Activated T-helper 17 cell treated with anti-CD3 and anti-CD28 coated beads, Interleukin-2, amount 50 U/mL, for 72 hours (primary cell): ENCODE measurements at regions not wholly inside any gene's neighbourhood (a gene's known extent, or its start where the extent isn't known, plus 50 kb on each side); places are given as distances from the start of the nearest gene placed in this dataset.
"Not testable (repeated sequence)": the region's sequence is repeated elsewhere in the genome, so short reads cannot be mapped to it uniquely, and the experiment has no call there.

Source experiments
- ATAC-seq: fragments of 150-1000 bp; cut with Tn5 transposase; replicated peaks from 2 replicates; pipeline ENCODE4 v1.10.0; 2021; ENCODE audit warnings: mild to moderate bottlenecking, moderate library complexity
- H3K27ac Mint-ChIP-seq: one replicate; pipeline ENCODE4 v1.8.0; 2022; ENCODE audit warnings: mixed read lengths
- H3K27me3 Mint-ChIP-seq: one replicate; pipeline ENCODE4 v1.8.0; 2022; ENCODE audit warnings: mixed read lengths
- H3K36me3 Mint-ChIP-seq: one replicate; pipeline ENCODE4 v1.8.0; 2022; ENCODE audit warnings: low read depth, mild to moderate bottlenecking, mixed read lengths
- H3K4me1 Mint-ChIP-seq: one replicate; pipeline ENCODE4 v1.8.0; 2022; ENCODE audit warnings: mixed read lengths
- H3K4me3 Mint-ChIP-seq: one replicate; pipeline ENCODE4 v1.8.0; 2022; ENCODE audit warnings: mild to moderate bottlenecking, mixed read lengths
- H3K9me3 Mint-ChIP-seq: one replicate; pipeline ENCODE4 v1.8.0; 2022; ENCODE audit warnings: mixed read lengths

DNA sequence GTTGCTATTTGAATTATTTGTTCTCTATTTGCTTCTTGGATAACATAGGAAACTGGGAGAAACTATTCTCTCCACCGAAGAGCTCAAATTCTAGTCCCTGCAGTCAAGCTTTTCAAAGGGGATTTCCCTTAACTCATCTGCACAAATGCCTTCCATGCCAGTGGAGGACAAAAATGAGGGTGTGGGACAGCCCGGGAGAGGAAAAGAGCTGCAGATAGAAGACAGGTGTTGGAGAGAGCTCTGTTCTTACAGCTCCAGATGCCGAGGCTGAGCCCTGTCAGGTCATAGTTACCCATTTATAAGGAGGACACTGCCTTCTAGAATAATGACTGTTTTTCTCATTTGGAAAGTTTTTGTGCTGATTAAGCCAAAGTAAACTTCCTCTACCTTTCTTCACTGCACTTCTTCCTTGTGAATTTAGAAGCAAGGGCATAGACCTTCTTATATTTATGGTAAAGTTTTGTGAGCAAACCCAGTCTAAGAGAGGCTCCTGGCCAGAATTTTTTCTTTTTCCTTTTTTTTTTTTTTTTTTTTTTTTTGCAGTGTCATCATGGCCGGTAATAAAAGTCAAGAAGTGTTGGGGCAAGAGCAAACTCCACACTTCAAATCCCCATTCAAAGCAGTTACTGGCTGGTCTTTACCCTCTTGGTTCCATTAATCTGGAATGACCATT is 177.2 kb downstream of the ABCC12 start:
- no peak for ATAC-seq
- no peak overlapping the region for H3K4me3 Mint-ChIP-seq
- no peak overlapping the region for H3K27ac Mint-ChIP-seq
- H3K4me1 Mint-ChIP-seq: no peaks in the 10 kb centered on the region
- peaks cover 8% of the 10 kb centered on the region for H3K27me3 Mint-ChIP-seq
- H3K36me3 Mint-ChIP-seq: no peaks in the 10 kb centered on the region
- H3K9me3 Mint-ChIP-seq: no peaks in the 10 kb centered on the region

DNA sequence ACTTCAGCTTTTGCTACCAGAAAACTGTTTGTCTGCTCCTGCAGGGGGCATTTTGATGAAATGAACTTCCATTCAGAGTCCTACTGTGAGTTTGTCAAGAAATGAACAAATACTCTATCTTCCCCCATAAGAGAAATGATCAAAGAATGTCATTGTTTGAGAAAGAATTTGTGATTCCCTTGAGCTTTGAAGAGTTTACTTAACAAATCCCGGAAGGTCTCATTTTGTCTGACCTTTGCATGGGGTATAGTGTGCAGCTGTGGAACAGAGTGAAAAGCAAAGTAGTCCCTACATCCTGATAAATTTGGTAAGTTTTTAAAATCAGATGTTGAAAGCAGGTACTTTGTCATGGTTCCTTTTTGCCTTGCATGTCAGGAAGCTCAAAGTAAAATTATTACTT is 178.0 kb downstream of the ABCC12 start:
- peaks cover 8% of the 10 kb centered on the region for H3K27me3 Mint-ChIP-seq
- no peak overlapping the region for H3K27ac Mint-ChIP-seq
- no peak for ATAC-seq
- H3K36me3 Mint-ChIP-seq: no peaks in the 10 kb centered on the region
- no peak overlapping the region for H3K4me3 Mint-ChIP-seq
- no peaks in the 10 kb centered on the region for H3K4me1 Mint-ChIP-seq
- H3K9me3 Mint-ChIP-seq: no peaks in the 10 kb centered on the region

DNA sequence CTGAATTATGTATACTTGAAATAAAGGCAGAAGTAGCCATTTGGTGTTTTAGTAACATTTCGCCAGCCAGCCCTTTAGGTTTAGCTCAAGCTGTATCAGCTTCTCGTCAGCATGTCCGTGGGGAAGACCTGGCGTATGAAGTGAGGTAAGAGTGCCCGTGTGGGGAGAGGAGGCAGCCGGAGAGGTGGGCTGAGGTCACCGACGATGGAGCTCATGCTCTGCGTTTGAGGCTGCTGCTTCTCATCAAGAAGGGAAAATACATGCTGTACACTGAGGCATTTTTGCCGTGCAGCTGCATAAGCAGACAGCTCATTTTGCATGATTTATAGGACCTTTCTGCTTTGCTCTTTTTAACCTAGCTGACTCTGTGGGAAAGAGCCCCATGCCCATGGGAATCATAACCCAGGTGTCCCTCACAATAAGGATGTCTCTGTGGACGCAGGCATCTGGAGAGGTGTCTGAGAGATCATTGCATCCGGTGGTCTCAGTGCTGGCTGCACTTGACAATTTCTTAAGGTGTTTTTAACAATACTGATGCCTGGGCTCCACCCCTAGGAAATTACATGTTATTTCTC is 179.1 kb downstream of the ABCC12 start:
- Mint-ChIP-seq H3K4me1 (no peaks in the 10 kb centered on the region), H3K27me3 (peaks cover 11% of the 10 kb centered on the region), H3K9me3 (peaks cover 5% of the 10 kb centered on the region), H3K36me3 (no peaks in the 10 kb centered on the region), H3K4me3 (no peak overlapping the region), H3K27ac (no peak overlapping the region)
- ATAC-seq: no peak

DNA sequence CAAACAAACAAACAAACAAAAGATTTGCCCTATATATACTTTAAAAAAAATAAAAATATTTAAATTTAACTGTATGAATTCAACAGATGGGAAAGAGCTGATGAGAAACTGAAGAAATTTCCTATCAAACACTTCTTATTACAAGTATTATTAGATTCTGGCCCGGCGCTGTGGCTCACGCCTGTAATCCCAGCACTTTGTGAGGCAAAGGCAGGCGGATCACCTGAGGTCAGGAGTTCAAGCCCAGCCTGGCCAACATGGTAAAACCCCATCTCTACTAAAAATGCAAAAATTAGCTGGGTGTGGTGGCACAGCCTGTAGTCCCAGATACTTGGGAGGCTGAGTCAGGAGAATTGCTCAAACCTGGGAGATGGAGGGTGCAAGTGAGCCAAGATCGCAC is 180.8 kb downstream of the ABCC12 start:
- not testable (repeated sequence) for H3K27ac Mint-ChIP-seq, H3K36me3 Mint-ChIP-seq, H3K9me3 Mint-ChIP-seq, H3K4me1 Mint-ChIP-seq, H3K4me3 Mint-ChIP-seq, ATAC-seq
- peaks cover 14% of the 10 kb centered on the region for H3K27me3 Mint-ChIP-seq

DNA sequence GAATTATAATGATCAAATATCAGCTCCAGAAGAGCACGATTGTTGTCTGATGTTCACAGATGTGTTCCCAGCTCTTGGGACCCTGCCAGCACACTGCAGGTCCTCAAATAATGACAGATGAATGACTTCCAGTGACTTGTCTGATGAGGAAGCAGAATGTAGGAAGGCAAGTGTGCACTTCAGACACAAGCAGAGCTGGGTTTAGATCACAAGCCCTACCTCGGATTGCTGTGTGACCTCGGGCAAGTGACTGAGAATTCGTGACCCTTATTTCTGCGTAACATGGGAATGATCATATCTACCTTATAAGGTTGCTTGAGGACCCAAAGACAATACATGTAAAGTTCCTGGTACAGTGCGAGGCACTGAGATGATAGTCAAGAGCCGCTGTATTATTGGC is 182.2 kb downstream of the ABCC12 start:
- Mint-ChIP-seq H3K27me3 (peaks cover 12% of the 10 kb centered on the region), H3K4me3 (no peak overlapping the region), H3K36me3 (no peaks in the 10 kb centered on the region), H3K9me3 (peaks cover 8% of the 10 kb centered on the region), H3K4me1 (no peaks in the 10 kb centered on the region), H3K27ac (no peak overlapping the region)
- no peak for ATAC-seq

DNA sequence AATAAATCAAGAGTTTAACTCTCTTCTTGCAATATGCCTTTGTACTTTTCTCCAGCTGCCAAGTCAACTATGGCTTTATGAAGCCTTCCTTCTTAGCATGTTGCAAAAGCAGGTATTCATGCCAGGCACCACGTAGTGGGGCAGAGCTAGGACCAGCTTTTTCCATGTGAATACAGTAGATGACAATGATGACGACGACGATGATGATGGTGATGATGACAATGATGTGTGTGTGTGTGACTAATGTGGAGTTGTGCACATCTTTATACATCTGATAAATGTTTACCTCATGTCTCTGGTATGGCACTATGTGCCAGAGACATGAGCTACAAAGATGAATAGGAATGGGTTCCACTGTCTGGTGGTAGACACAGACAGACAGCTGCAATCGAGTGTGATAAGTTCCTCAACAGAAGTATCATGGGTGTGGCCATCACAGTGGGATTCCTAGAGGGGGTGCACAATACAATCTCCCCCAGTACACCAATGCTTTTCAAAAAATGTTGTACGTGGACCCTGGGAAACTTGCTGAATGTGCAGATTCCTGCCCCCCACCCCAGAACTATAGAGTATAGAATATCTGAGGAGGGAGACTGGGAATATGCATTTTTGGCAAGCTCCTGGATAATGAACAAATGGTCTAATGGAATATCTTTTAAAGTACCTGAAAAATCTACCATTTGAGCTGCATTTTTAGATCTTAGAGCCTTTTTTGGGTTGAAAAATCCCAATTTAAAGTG is 183.4 kb downstream of the ABCC12 start:
- peaks cover 12% of the 10 kb centered on the region for H3K27me3 Mint-ChIP-seq
- H3K9me3 Mint-ChIP-seq: peaks cover 8% of the 10 kb centered on the region
- H3K27ac Mint-ChIP-seq: no peak overlapping the region
- H3K4me3 Mint-ChIP-seq: no peak overlapping the region
- no peaks in the 10 kb centered on the region for H3K36me3 Mint-ChIP-seq
- H3K4me1 Mint-ChIP-seq: no peaks in the 10 kb centered on the region
- no peak for ATAC-seq

DNA sequence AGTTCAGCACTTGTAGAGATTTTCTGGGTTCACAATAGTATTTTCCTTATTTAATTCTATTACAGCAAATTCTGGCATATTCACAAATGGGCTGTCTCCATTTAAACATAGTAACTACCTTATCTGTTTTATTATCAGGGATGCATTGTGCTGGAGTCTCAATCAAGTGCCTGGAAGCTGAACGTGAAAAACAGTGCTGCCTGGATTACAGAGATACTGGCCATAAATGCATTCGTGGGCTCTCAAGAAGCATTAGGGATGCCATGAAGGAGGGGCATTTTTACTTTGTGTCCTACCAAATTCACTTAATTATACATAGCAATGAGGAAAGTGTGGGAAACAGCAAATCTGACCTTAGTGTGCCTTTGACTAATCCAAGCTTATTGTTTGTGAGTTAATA is 184.6 kb downstream of the ABCC12 start:
- H3K9me3 Mint-ChIP-seq: peaks cover 8% of the 10 kb centered on the region
- no peak overlapping the region for H3K27ac Mint-ChIP-seq
- no peak overlapping the region for H3K4me3 Mint-ChIP-seq
- no peaks in the 10 kb centered on the region for H3K4me1 Mint-ChIP-seq
- no peak for ATAC-seq
- no peaks in the 10 kb centered on the region for H3K36me3 Mint-ChIP-seq
- H3K27me3 Mint-ChIP-seq: peaks cover 16% of the 10 kb centered on the region

DNA sequence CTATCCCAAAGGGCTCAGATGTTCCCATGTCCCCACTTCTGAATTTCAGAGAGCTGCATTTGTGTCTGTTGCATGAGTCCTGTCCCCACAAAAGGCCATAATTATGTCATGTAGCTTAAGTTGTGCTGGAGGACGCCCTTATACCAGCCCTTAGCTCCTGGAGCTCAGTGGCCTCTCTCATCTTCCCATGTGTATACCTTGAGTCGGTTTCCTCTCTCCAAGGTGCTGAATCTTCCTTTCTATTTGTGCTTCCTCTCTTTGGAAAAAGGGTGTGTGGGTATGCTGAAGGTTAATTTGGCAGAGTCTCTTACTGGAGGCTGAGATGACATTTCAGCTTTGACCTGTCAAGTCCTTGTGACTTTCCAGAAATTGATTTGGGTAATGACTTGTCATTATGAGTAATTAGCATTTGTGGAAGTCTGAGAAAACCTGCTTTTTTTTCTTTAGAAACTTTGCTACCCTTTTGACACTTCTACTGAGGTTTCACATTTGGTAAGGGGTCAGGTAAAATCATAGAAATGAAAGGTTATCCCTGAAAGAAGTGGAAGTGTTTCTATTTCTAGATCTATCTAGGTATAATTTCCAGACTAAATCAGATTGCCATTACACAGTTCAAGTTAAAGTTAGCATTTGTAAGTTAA is 185.4 kb downstream of the ABCC12 start:
- Mint-ChIP-seq H3K4me3 (no peak overlapping the region), H3K9me3 (peaks cover 8% of the 10 kb centered on the region), H3K27ac (no peak overlapping the region), H3K36me3 (no peaks in the 10 kb centered on the region), H3K27me3 (peaks cover 13% of the 10 kb centered on the region), H3K4me1 (no peaks in the 10 kb centered on the region)
- no peak for ATAC-seq

DNA sequence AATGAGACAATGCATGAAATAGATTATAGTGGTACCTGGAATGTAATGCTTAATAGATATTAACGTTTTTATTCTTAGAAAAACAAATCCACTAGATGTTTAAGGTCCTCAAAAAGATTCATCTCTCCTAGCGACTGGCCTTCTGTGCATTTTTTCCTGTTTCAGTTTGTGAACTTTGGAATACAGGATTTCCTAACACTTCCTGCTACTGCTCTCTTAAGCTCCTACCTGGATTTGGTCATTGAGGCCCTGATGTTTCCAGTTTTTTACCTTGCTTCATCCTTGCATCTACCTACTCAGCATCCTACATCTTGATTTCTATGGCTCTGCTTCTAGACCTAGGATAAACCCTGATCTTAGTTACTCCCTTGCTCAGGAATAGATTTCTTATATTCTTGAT is 188.4 kb downstream of the ABCC12 start:
- no peak for ATAC-seq
- no peak overlapping the region for H3K4me3 Mint-ChIP-seq
- no peaks in the 10 kb centered on the region for H3K36me3 Mint-ChIP-seq
- peaks cover 7% of the 10 kb centered on the region for H3K9me3 Mint-ChIP-seq
- no peak overlapping the region for H3K27ac Mint-ChIP-seq
- H3K27me3 Mint-ChIP-seq: peaks cover 12% of the 10 kb centered on the region
- H3K4me1 Mint-ChIP-seq: no peaks in the 10 kb centered on the region

DNA sequence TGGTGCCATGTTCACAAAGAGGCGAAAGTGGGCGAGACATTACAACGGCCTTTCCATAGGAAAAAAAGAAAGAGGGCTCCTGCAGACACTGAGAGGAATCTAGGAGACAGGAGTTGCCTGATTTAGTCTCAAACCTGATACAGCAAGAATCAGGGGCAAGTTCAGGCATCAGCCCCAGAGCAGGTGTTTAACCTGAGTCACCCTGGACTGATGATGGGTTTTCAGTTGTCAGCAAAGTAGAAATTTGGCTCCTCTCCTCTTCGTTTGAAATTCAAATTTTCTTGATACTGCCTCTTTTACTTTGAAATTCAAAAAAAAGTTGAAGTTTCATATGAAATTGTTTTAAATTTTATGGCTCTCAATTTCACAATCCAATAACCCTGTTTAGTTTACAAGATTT is 189.5 kb downstream of the ABCC12 start:
- Mint-ChIP-seq H3K4me1 (no peaks in the 10 kb centered on the region), H3K4me3 (no peak overlapping the region), H3K36me3 (no peaks in the 10 kb centered on the region), H3K27me3 (peaks cover 9% of the 10 kb centered on the region), H3K27ac (no peak overlapping the region), H3K9me3 (peaks cover 4% of the 10 kb centered on the region)
- no peak for ATAC-seq

DNA sequence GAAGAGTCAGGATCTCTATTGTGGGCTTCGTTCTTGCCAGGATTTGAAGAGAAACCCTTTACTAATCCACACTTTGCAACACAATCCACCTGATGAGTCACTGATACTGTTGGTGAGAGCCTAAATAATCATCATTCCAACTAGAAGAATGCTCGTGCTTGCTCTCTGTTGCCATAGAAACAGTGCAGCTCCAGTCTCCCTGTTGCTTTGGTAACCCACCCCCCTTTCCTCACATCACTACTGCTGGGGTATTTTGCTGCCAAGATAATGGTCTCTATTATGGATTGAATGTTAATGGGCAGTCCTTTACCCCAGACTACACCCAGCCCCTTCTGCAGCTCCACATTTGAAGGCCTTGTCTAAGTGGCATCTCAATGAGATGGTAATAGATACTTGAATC is 190.4 kb downstream of the ABCC12 start:
- no peak for ATAC-seq

DNA sequence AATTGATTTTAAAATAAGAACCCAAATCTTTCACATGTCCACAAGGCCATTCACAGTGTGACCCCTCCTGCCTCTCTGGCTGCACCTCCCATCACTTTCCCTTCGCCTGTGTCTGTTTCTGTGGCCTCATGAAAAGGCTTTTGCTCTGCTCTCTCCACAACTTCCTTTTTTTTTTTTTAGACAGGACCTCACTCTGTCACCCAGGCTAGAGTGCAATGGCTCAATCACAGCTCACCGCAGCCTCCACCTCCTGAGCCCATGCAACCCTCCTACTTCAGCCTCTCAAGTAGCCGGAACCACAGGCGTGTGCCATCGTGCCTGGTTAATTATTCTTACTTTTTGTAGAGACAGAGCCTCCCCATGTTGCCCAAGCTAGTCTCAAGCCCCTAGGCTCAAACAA is 197.1 kb downstream of the ABCC12 start:
- no peak overlapping the region for H3K27ac Mint-ChIP-seq
- H3K4me3 Mint-ChIP-seq: no peak overlapping the region
- no peaks in the 10 kb centered on the region for H3K4me1 Mint-ChIP-seq
- H3K9me3 Mint-ChIP-seq: no peaks in the 10 kb centered on the region
- H3K36me3 Mint-ChIP-seq: no peaks in the 10 kb centered on the region
- no peak for ATAC-seq
- H3K27me3 Mint-ChIP-seq: peaks cover 10% of the 10 kb centered on the region

More for the DNA sequence above, 190.4 kb downstream of the ABCC12 start:
- Mint-ChIP-seq H3K27me3 (peaks cover 8% of the 10 kb centered on the region), H3K4me3 (no peak overlapping the region), H3K9me3 (peaks cover 2% of the 10 kb centered on the region), H3K36me3 (no peaks in the 10 kb centered on the region), H3K4me1 (no peaks in the 10 kb centered on the region), H3K27ac (no peak overlapping the region)

DNA sequence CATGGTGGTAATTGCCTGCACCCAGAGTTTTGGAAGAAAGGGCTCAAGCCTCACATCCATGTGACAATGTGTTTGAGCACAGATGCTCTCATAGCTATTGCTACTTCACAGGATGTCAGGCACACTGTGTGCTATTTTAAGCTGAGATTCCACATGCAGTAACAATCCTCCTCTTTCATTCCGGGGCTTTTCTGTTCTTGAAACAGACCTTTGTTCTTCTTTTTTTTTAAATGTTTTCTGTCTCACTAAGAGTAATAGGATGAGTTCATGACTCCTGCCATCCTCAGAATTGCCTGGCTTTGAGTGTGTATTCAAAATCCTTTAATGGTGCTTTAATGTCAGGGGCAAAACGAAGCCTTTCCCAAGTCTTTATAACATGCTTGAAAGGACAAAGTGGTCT is 198.9 kb downstream of the ABCC12 start:
- no peak for ATAC-seq
- Mint-ChIP-seq H3K4me1 (no peaks in the 10 kb centered on the region), H3K27ac (no peak overlapping the region), H3K4me3 (no peak overlapping the region), H3K36me3 (no peaks in the 10 kb centered on the region), H3K27me3 (peaks cover 10% of the 10 kb centered on the region), H3K9me3 (no peaks in the 10 kb centered on the region)

DNA sequence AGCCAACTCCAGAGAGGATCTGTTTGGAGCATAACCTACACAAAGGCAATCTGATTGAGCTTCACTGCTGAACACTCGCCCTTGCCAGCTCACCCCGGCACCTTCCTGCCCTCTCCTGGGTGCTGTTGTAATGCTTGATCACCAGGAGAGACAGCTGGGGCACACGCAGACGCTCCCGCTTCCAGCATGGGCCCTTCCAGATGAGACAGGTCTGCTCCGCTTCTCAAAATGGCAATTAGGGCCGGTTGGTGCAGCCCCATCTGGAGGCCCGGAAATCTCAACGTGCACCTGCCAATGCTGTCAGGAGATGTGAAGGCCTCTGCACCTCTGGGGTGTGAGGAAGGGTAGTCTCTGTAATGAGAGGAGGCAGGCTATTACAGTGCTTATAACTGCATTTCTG is 206.1 kb downstream of the ABCC12 start:
- Mint-ChIP-seq H3K9me3 (no peaks in the 10 kb centered on the region), H3K36me3 (no peaks in the 10 kb centered on the region), H3K27ac (no peak overlapping the region), H3K4me3 (no peak overlapping the region), H3K4me1 (no peaks in the 10 kb centered on the region), H3K27me3 (peaks cover 7% of the 10 kb centered on the region)
- no peak for ATAC-seq

DNA sequence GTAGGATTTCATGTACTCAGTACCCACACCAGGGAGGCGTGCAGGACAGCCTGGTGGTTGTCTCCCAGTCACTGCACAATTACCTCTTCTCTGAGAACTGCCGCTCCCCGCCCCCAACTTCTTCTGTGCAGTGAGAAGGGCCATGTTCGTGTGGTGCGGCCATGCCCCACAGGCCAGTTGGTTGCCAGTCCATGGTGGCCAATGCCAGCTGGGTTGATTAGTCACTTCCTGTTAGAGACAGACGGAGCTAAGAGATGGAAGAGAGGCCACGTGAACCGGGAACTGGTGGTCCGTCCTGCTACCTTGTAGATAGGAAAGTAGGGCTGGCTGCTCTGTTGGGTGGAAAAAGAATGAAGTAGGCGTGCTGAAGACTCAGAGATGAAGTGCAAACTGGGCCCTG is 206.5 kb downstream of the ABCC12 start:
- no peak for ATAC-seq
- Mint-ChIP-seq H3K36me3 (no peaks in the 10 kb centered on the region), H3K4me3 (no peak overlapping the region), H3K27ac (no peak overlapping the region), H3K9me3 (no peaks in the 10 kb centered on the region), H3K27me3 (peaks cover 7% of the 10 kb centered on the region), H3K4me1 (no peaks in the 10 kb centered on the region)
